ENCODE measurements at regions not wholly inside any gene's neighbourhood (a gene's known extent, or its start where the extent isn't known, plus 50 kb on each side); places are given as distances from the start of the nearest gene placed in this dataset.

DNA sequence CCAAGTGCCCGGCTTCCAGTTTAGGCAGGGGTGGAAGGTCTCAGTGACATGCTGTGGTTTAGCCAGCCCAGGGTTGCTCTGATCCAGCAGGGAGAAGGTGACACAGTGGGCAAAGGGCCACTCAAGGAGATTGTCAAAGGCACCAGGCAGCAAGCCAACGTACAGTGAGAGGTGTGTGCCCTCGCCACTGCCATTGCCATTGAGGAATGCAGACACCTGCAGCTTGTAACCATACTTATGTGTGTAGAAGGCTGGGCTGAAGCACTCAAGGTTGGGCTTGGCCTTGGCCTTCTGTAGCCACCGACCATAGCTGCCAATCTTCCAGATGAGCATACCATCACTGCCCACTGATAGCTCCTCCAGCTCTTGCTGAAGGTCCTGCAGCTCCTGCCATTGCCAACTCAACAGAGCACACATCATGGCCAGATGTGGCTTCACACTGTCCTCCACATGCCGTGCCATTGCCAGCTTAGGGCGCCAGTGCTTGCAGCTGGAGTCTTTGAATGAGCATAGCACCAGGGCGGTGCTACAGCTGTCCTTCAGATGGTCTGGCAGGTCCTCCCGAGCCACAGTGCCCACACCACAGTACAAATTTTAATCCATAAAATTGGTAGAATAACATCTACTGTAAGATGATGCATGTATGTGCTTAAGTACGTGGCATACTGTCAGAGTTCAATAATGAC, 59.7 kb upstream of the HMHB1 start:
- TF ChIP-seq, protein P1, sequence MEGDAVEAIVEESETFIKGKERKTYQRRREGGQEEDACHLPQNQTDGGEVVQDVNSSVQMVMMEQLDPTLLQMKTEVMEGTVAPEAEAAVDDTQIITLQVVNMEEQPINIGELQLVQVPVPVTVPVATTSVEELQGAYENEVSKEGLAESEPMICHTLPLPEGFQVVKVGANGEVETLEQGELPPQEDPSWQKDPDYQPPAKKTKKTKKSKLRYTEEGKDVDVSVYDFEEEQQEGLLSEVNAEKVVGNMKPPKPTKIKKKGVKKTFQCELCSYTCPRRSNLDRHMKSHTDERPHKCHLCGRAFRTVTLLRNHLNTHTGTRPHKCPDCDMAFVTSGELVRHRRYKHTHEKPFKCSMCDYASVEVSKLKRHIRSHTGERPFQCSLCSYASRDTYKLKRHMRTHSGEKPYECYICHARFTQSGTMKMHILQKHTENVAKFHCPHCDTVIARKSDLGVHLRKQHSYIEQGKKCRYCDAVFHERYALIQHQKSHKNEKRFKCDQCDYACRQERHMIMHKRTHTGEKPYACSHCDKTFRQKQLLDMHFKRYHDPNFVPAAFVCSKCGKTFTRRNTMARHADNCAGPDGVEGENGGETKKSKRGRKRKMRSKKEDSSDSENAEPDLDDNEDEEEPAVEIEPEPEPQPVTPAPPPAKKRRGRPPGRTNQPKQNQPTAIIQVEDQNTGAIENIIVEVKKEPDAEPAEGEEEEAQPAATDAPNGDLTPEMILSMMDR (IDR thresholded peaks at IDR 0.05) = no peak
- TF ChIP-seq POLR2AphosphoS5 (IDR thresholded peaks at IDR 0.05) = no peak

Data from gastroesophageal sphincter (tissue), 3 donors.